ENCODE measurements at regions not wholly inside any gene's neighbourhood (a gene's known extent, or its start where the extent isn't known, plus 50 kb on each side); places are given as distances from the start of the nearest gene placed in this dataset.
A peak's percentile ranks its signal among the peaks of the same experiment; 100 is the strongest.

- no peaks in the 10 kb centered on the region for H3K36me3 ChIP-seq (ENCODE audit: control insufficient read depth in 1 of 2, insufficient read depth in 2 of 2, low read length in 1 of 2)
- intact Hi-C loops (cut with DNase I): no loop called here
- no peaks in the 10 kb centered on the region for H3K4me1 ChIP-seq (ENCODE audit: control insufficient read depth in 1 of 2, insufficient read depth in 2 of 2, low read length in 2 of 2)
- H3K4me3 ChIP-seq (ENCODE audit: low read length in 2 of 2): no peak overlapping the region
- no peak overlapping the region for H3K27ac ChIP-seq (ENCODE audit: low read depth in 1 of 2, low read length in 2 of 2)
- no peaks in the 10 kb centered on the region for H3K9me3 ChIP-seq (ENCODE audit: control insufficient read depth, low read length)
- WGBS, 2 donors: 6 to 16% methylated on average over 14 of the region's 14 CpGs
- ATAC-seq (ENCODE audit: low FRiP score): no peak
- H3K27me3 ChIP-seq (ENCODE audit: control insufficient read depth in 1 of 2, insufficient read depth in 2 of 2, low read length in 1 of 2): no peaks in the 10 kb centered on the region
- DNase-seq: no peak
Observed at GRCh38 chr4:84243685-84244084, 255.4 kb downstream of the NKX6-1 start.

DNA sequence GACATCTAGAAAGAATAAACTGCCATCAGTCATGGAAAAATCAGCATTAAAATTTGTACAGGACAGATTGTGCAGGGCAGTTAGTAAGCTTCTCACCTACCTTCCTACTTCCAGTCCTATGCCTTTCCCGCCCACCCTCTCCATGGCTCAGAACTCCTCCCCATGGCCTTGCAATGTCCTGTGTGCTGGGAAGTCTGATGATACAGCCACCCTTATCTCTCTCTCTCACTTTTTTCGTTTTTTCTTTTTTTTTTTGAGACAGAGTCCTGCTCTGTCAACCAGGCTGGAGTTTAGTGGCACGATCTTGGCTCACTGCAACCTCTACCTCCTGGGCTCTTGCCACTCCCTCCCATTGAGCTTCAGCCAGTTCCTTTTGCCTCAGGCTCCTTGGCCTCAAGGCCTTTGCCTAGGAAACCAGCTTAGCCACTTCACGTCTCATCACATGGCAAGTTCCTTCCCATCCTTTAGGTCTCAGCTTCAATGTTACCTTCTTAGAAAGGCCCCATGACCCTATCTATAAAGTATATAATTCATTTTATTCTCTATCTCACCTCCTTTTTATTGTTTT, 259.7 kb downstream of the NKX6-1 start:
- no peak overlapping the region for H3K27ac ChIP-seq (ENCODE audit: low read depth in 1 of 2, low read length in 2 of 2)
- no peaks in the 10 kb centered on the region for H3K36me3 ChIP-seq (ENCODE audit: control insufficient read depth in 1 of 2, insufficient read depth in 2 of 2, low read length in 1 of 2)
- WGBS, 2 donors: 71 to 75% methylated on average over 4 of the region's 4 CpGs
- ATAC-seq (ENCODE audit: low FRiP score) (no peak), DNase-seq (no peak)
- H3K4me1 ChIP-seq (ENCODE audit: control insufficient read depth in 1 of 2, insufficient read depth in 2 of 2, low read length in 2 of 2): no peaks in the 10 kb centered on the region
- no peaks in the 10 kb centered on the region for H3K27me3 ChIP-seq (ENCODE audit: control insufficient read depth in 1 of 2, insufficient read depth in 2 of 2, low read length in 1 of 2)
- H3K9me3 ChIP-seq (ENCODE audit: control insufficient read depth, low read length): no peaks in the 10 kb centered on the region
- intact Hi-C loops (cut with DNase I): no loop called here
- H3K4me3 ChIP-seq (ENCODE audit: low read length in 2 of 2): no peak overlapping the region

DNA sequence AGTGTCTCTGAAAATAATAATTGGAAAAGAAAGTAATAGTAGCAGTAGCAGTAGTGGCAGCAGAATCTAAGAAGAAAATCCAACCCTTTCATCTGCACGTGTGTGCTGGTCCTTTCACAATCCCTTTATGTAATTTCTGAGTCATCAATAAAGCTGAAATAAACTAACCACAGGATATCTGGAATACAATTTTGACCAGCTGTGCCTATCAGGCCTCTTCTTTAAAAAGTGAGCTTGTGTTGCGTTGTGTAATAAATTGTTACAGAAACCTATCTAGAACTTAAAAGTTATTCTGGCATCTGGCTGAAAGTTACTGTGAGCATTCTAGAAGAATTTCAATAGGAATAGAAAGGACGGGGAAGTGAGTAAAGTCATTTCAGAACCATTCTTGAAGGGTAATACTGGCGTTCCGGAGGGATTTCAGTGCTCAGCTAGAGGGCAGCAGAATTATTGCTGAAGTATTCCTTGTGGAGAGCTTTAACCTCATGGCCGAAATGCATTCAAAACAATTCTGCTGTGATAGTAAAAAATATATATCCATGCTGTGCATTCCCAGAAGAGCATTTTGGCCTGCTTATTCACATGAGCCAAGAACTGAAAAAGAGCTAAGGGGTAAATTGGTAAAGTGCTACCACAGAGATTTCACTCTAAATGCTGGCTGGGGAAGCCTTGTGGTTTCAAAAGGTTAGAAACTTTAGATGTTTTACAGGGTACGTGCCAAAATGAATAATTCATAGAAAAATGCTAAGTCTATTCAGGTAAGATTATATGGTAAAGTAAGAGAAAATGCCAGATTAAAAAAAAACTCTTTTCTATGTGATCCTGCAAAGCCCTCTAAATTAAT, 260.6 kb downstream of the NKX6-1 start:
- H3K9me3 ChIP-seq (ENCODE audit: control insufficient read depth, low read length): no peaks in the 10 kb centered on the region
- peak; percentile 22 for ATAC-seq (ENCODE audit: low FRiP score)
- H3K4me3 ChIP-seq (ENCODE audit: low read length in 2 of 2): no peak overlapping the region
- no peak overlapping the region for H3K27ac ChIP-seq (ENCODE audit: low read depth in 1 of 2, low read length in 2 of 2)
- H3K36me3 ChIP-seq (ENCODE audit: control insufficient read depth in 1 of 2, insufficient read depth in 2 of 2, low read length in 1 of 2): no peaks in the 10 kb centered on the region
- WGBS, 2 donors: 45 to 49% methylated on average over 7 of the region's 7 CpGs
- no peaks in the 10 kb centered on the region for H3K4me1 ChIP-seq (ENCODE audit: control insufficient read depth in 1 of 2, insufficient read depth in 2 of 2, low read length in 2 of 2)
- H3K27me3 ChIP-seq (ENCODE audit: control insufficient read depth in 1 of 2, insufficient read depth in 2 of 2, low read length in 1 of 2): no peaks in the 10 kb centered on the region
- DNase-seq: no peak
- intact Hi-C loops (cut with DNase I): no loop called here

- intact Hi-C loops (cut with DNase I): no loop called here
- no peaks in the 10 kb centered on the region for H3K4me1 ChIP-seq (ENCODE audit: control insufficient read depth in 1 of 2, insufficient read depth in 2 of 2, low read length in 2 of 2)
- H3K27ac ChIP-seq (ENCODE audit: low read depth in 1 of 2, low read length in 2 of 2): no peak overlapping the region
- H3K9me3 ChIP-seq (ENCODE audit: control insufficient read depth, low read length): no peaks in the 10 kb centered on the region
- no peaks in the 10 kb centered on the region for H3K27me3 ChIP-seq (ENCODE audit: control insufficient read depth in 1 of 2, insufficient read depth in 2 of 2, low read length in 1 of 2)
- 77 to 82% methylated on average over 4 of the region's 4 CpGs for WGBS, 2 donors
- H3K4me3 ChIP-seq (ENCODE audit: low read length in 2 of 2): no peak overlapping the region
- DNase-seq (no peak), ATAC-seq (ENCODE audit: low FRiP score) (no peak)
- H3K36me3 ChIP-seq (ENCODE audit: control insufficient read depth in 1 of 2, insufficient read depth in 2 of 2, low read length in 1 of 2): no peaks in the 10 kb centered on the region
Observed at GRCh38 chr4:84237008-84237407, 262.1 kb downstream of the NKX6-1 start.

DNA sequence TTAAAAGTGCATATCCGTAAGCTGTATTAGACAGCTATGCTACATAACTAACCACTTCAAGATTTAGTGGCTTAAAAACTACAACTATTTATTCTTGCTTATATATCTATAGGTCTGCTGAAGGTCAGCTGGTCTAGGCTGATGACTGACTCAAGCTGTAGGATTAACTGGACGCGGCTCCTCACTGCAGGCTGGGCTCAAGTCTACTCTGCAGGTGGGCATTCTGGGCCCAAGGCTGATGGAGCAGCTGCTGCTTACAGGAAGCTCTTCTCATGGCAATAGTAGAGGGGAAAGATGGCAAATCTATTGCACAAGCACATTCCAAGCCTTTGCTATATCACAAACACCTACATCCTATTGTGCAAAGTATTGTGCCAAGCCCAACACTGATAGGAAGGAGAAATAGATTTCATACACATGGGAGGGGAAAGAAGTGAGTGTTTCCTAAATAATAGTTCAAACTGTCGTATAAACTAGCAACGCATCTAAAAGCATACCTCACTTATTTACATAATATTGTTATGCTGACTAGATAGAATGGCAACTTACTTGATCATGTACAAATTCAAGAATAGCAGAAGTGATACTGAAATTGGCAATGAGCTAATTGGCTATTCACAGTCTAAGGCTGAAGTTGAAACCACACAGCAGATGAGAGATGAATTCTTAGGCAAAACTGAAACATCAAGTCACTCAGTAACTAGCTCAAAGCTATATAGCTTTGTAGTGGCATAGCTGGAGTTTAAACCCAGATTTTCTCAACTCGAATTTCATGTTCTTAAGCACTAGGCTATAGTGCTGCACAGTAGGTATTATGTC, 263.8 kb downstream of the NKX6-1 start:
- ATAC-seq (ENCODE audit: low FRiP score): no peak
- Histone ChIP-seq H3K4me3 (ENCODE audit: low read length in 2 of 2) (no peak overlapping the region), H3K4me1 (ENCODE audit: control insufficient read depth in 1 of 2, insufficient read depth in 2 of 2, low read length in 2 of 2) (no peaks in the 10 kb centered on the region), H3K27me3 (ENCODE audit: control insufficient read depth in 1 of 2, insufficient read depth in 2 of 2, low read length in 1 of 2) (no peaks in the 10 kb centered on the region), H3K27ac (ENCODE audit: low read depth in 1 of 2, low read length in 2 of 2) (no peak overlapping the region), H3K36me3 (ENCODE audit: control insufficient read depth in 1 of 2, insufficient read depth in 2 of 2, low read length in 1 of 2) (no peaks in the 10 kb centered on the region), H3K9me3 (ENCODE audit: control insufficient read depth, low read length) (no peaks in the 10 kb centered on the region)
- intact Hi-C loops (cut with DNase I): no loop called here
- DNase-seq: no peak
- 85 to 87% methylated on average over 6 of the region's 6 CpGs for WGBS, 2 donors

- H3K27me3 ChIP-seq (ENCODE audit: control insufficient read depth in 1 of 2, insufficient read depth in 2 of 2, low read length in 1 of 2): no peaks in the 10 kb centered on the region
- H3K4me3 ChIP-seq (ENCODE audit: low read length in 2 of 2): no peak overlapping the region
- H3K9me3 ChIP-seq (ENCODE audit: control insufficient read depth, low read length): no peaks in the 10 kb centered on the region
- intact Hi-C loops (cut with DNase I): no loop called here
- DNase-seq: no peak
- no peak overlapping the region for H3K27ac ChIP-seq (ENCODE audit: low read depth in 1 of 2, low read length in 2 of 2)
- WGBS, 2 donors: 75 to 80% methylated on average over 7 of the region's 7 CpGs
- no peaks in the 10 kb centered on the region for H3K36me3 ChIP-seq (ENCODE audit: control insufficient read depth in 1 of 2, insufficient read depth in 2 of 2, low read length in 1 of 2)
- no peaks in the 10 kb centered on the region for H3K4me1 ChIP-seq (ENCODE audit: control insufficient read depth in 1 of 2, insufficient read depth in 2 of 2, low read length in 2 of 2)
- ATAC-seq (ENCODE audit: low FRiP score): no peak
Observed at GRCh38 chr4:84232309-84233095, 266.6 kb downstream of the NKX6-1 start.

GRCh38 chr4:84231539-84232055, 267.5 kb downstream of the NKX6-1 start:
- H3K27me3 ChIP-seq (ENCODE audit: control insufficient read depth in 1 of 2, insufficient read depth in 2 of 2, low read length in 1 of 2): no peaks in the 10 kb centered on the region
- ATAC-seq (ENCODE audit: low FRiP score) (no peak), DNase-seq (no peak)
- no peaks in the 10 kb centered on the region for H3K9me3 ChIP-seq (ENCODE audit: control insufficient read depth, low read length)
- intact Hi-C loops (cut with DNase I): no loop called here
- 78 to 81% methylated on average over 2 of the region's 2 CpGs for WGBS, 2 donors
- H3K4me1 ChIP-seq (ENCODE audit: control insufficient read depth in 1 of 2, insufficient read depth in 2 of 2, low read length in 2 of 2): no peaks in the 10 kb centered on the region
- no peak overlapping the region for H3K27ac ChIP-seq (ENCODE audit: low read depth in 1 of 2, low read length in 2 of 2)
- H3K4me3 ChIP-seq (ENCODE audit: low read length in 2 of 2): no peak overlapping the region
- no peaks in the 10 kb centered on the region for H3K36me3 ChIP-seq (ENCODE audit: control insufficient read depth in 1 of 2, insufficient read depth in 2 of 2, low read length in 1 of 2)

- ATAC-seq (ENCODE audit: low FRiP score) (no peak), DNase-seq (no peak)
- H3K4me3 ChIP-seq (ENCODE audit: low read length in 2 of 2): no peak overlapping the region
- no peaks in the 10 kb centered on the region for H3K36me3 ChIP-seq (ENCODE audit: control insufficient read depth in 1 of 2, insufficient read depth in 2 of 2, low read length in 1 of 2)
- whole genome bisulfite sequencing, 2 donors: 63 to 80% methylated on average over 4 of the region's 4 CpGs
- H3K27ac ChIP-seq (ENCODE audit: low read depth in 1 of 2, low read length in 2 of 2): no peak overlapping the region
- no peaks in the 10 kb centered on the region for H3K9me3 ChIP-seq (ENCODE audit: control insufficient read depth, low read length)
- intact Hi-C loops (cut with DNase I): no loop called here
- no peaks in the 10 kb centered on the region for H3K27me3 ChIP-seq (ENCODE audit: control insufficient read depth in 1 of 2, insufficient read depth in 2 of 2, low read length in 1 of 2)
- no peaks in the 10 kb centered on the region for H3K4me1 ChIP-seq (ENCODE audit: control insufficient read depth in 1 of 2, insufficient read depth in 2 of 2, low read length in 2 of 2)
Observed at GRCh38 chr4:84224522-84224921, 274.6 kb downstream of the NKX6-1 start.

All from aorta (tissue), 5 donors.